Mesenchymal stem cell (in vitro differentiated cells and primary cell): ENCODE measurements at regions not wholly inside any gene's neighbourhood (a gene's known extent, or its start where the extent isn't known, plus 50 kb on each side); places are given as distances from the start of the nearest gene placed in this dataset.

Experiments used
- DNase-seq: peaks from one replicate; pipeline ENCODE4 v3.0.0-alpha.2; 2013
- H2AFZ ChIP-seq: one replicate; pipeline ENCODE4 v1.6.1; 2013; ENCODE audit warnings: low read depth, mild to moderate bottlenecking, control low read depth, inconsistent platforms, low read length, moderate library complexity
- H2AK5ac ChIP-seq: 2 replicates; pipeline ENCODE4 v1.6.1; 2013; ENCODE audit warnings: low read length, moderate library complexity, mild to moderate bottlenecking, inconsistent platforms; ENCODE audit not compliant: severe bottlenecking
- H2BK120ac ChIP-seq: one replicate; pipeline ENCODE4 v1.6.1; 2013; ENCODE audit warnings: low read depth, mild to moderate bottlenecking, inconsistent platforms, low read length, moderate library complexity
- H2BK12ac ChIP-seq, 2 experiments: one replicate each; pipeline ENCODE4 v1.6.1; 2013; ENCODE audit warnings: inconsistent platforms in 2 of 2, low read length in 2 of 2, mild to moderate bottlenecking in 2 of 2, moderate library complexity in 2 of 2, control low read depth in 1 of 2
- H2BK15ac ChIP-seq: one replicate; pipeline ENCODE4 v1.6.1; 2013; ENCODE audit warnings: mild to moderate bottlenecking, low read depth, inconsistent platforms; ENCODE audit not compliant: poor library complexity, severe bottlenecking
- H2BK5ac ChIP-seq: 2 replicates; pipeline ENCODE4 v1.6.1; 2013; ENCODE audit warnings: low read depth, mild to moderate bottlenecking, low read length, control low read depth, inconsistent platforms; ENCODE audit not compliant: poor library complexity, severe bottlenecking
- H3K14ac ChIP-seq, 2 experiments: one replicate each; pipeline ENCODE4 v1.6.1; 2013; ENCODE audit warnings: inconsistent platforms in 2 of 2, low read length in 2 of 2, control low read depth in 1 of 2, mild to moderate bottlenecking in 1 of 2, moderate library complexity in 1 of 2
- H3K18ac ChIP-seq, 2 experiments: one replicate each; pipeline ENCODE4 v1.6.1; 2013; ENCODE audit warnings: inconsistent platforms in 2 of 2, low read length in 2 of 2, control low read depth in 1 of 2, low read depth in 1 of 2, mild to moderate bottlenecking in 1 of 2
- H3K23ac ChIP-seq, 2 experiments: one replicate each; pipeline ENCODE4 v1.6.1; 2013; ENCODE audit warnings: inconsistent platforms in 2 of 2, low read length in 2 of 2, mild to moderate bottlenecking in 2 of 2, moderate library complexity in 2 of 2, control low read depth in 1 of 2
- H3K27ac ChIP-seq: 2 replicates; pipeline ENCODE4 v1.5.1; 2013; ENCODE audit warnings: mild to moderate bottlenecking, moderate library complexity, low read length, control low read depth, inconsistent platforms; ENCODE audit not compliant: poor library complexity, severe bottlenecking
- H3K27me3 ChIP-seq, 2 experiments: 2 replicates each; pipeline versions ENCODE4 v1.6.1 to v1.7.0; 2013; ENCODE audit warnings: low read length in 2 of 2, mild to moderate bottlenecking in 2 of 2, moderate library complexity in 2 of 2, control low read depth in 1 of 2, inconsistent platforms in 1 of 2; ENCODE audit not compliant: control insufficient read depth in 1 of 2, insufficient read depth in 1 of 2
- H3K36me3 ChIP-seq, 2 experiments: 2 replicates each; pipeline versions ENCODE4 v1.6.1 to v1.7.0; 2013; ENCODE audit warnings: low read length in 2 of 2, control low read depth in 1 of 2, inconsistent platforms in 1 of 2, low read depth in 1 of 2, mild to moderate bottlenecking in 1 of 2; ENCODE audit not compliant: insufficient read depth in 2 of 2, control insufficient read depth in 1 of 2
- H3K4ac ChIP-seq, 2 experiments: one replicate each; pipeline ENCODE4 v1.6.1; 2013; ENCODE audit warnings: inconsistent platforms in 2 of 2, low read length in 2 of 2, mild to moderate bottlenecking in 2 of 2, moderate library complexity in 2 of 2, control low read depth in 1 of 2, low read depth in 1 of 2
- H3K4me1 ChIP-seq: 2 replicates; pipeline ENCODE4 v1.6.1; 2013; ENCODE audit warnings: low read depth, low read length, control low read depth; ENCODE audit not compliant: control insufficient read depth, insufficient read depth
- H3K4me2 ChIP-seq: 2 replicates; pipeline ENCODE4 v1.6.1; 2013; ENCODE audit warnings: low read length, mild to moderate bottlenecking, inconsistent platforms; ENCODE audit not compliant: poor library complexity, severe bottlenecking
- H3K4me3 ChIP-seq, 2 experiments: 2 replicates each; pipeline versions ENCODE4 v1.5.1 to v1.7.0; 2013; ENCODE audit warnings: low read length in 2 of 2, mild to moderate bottlenecking in 2 of 2, control low read depth in 1 of 2, low read depth in 1 of 2; ENCODE audit not compliant: insufficient read depth in 1 of 2
- H3K79me1 ChIP-seq: replicated peaks from 2 replicates; pipeline ENCODE4 v1.6.1; 2013; ENCODE audit warnings: mild to moderate bottlenecking, control low read depth, low read length, inconsistent platforms; ENCODE audit not compliant: poor library complexity, severe bottlenecking
- H3K9ac ChIP-seq: 2 replicates; pipeline ENCODE4 v1.7.0; 2013; ENCODE audit warnings: mild to moderate bottlenecking, low read length, moderate library complexity
- H3K9me3 ChIP-seq: 2 replicates; pipeline ENCODE4 v1.7.0; 2013; ENCODE audit warnings: mild to moderate bottlenecking, low read length; ENCODE audit not compliant: control insufficient read depth
- H4K8ac ChIP-seq: one replicate; pipeline ENCODE4 v1.6.1; 2013; ENCODE audit warnings: inconsistent platforms, mild to moderate bottlenecking, low read length, moderate library complexity
- H4K91ac ChIP-seq: one replicate; pipeline ENCODE4 v1.6.1; 2013; ENCODE audit warnings: mild to moderate bottlenecking, low read length, inconsistent platforms
- WGBS: methylation state at CpG from one replicate; pipeline ENCODE4 v1.1.7; 2013; ENCODE audit warnings: mixed read lengths; 5-methylcytosine and 5-hydroxymethylcytosine counted together

DNA sequence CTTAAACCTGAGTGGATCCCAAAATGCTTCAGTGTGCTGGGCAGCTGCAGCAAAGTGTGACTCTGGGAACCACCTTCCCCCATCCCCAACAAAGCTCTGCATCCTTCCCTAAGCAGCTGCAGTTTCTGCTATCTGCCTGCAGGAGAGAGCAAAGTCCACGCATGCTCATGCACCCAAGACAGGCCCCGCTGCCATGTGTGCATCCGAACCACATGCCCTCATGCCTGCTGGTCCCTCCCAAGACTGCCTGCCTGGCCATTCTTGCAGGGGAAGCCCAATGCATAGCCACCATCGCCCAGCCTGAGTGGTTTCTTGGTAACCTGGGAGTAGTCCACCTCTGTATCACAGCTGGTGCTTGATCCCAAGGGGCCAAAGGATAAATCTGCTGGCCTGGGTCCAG lies 94.3 kb upstream of the OLIG3 start:
- Histone ChIP-seq H2BK5ac (no peak overlapping the region), H3K4me2 (no peak overlapping the region), H3K27me3 (no peaks in the 10 kb centered on the region), H3K18ac (no peak overlapping the region), H2AK5ac (no peak overlapping the region), H2BK120ac (no peak overlapping the region), H3K4me1 (no peaks in the 10 kb centered on the region), H3K9me3 (peaks cover 35% of the 10 kb centered on the region), H3K36me3 (no peaks in the 10 kb centered on the region), H4K8ac (no peak overlapping the region), H2AFZ (no peak overlapping the region), H3K79me1 (no peaks in the 10 kb centered on the region), H3K14ac (no peak overlapping the region), H3K4ac (no peak overlapping the region), H2BK15ac (no peak overlapping the region), H3K27ac (no peak overlapping the region), H3K4me3 (no peak overlapping the region), H3K23ac (no peak overlapping the region), H3K9ac (no peak overlapping the region), H2BK12ac (no peak overlapping the region), H4K91ac (no peak overlapping the region)
- no peak for DNase-seq
- WGBS, result 70% methylated on average over 4 of the region's 4 CpGs

DNA sequence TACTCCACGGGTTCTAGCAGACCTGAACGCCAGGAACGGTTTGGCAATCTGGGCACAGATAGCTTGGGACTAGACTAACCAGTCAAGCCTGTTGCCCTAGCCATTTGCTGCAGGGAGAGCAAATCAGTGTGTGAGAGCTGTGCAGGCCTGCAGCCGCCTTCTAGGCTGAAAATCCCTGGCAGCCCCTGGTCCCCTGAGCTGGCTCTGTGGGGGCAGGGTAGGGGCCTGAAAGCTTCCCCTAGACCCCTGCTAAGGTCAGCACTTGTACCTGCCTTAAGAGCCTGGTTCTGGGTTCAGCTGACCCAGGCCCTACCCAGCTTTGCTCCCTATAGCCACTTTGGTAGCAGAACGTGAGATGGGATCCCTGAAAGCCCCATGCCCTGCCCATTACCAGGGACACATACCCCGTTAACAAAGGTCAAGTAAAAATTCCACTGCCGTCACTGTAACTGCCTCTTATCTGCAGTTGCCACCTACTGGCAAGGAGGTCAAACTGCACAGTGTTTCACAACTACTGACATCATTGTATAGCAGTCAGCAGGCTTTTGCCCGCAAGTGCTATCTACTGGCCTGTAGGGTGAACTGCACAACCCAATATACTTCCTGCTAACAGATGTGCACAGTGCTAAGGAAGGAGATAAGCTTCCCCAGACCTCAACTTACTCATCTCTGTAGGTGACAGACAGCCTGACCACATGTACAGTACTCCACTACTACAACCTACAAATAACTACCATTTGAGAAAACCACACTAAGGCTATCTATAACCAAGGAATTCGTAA lies 95.1 kb upstream of the OLIG3 start:
- Histone ChIP-seq H4K8ac (no peak overlapping the region), H3K36me3 (no peaks in the 10 kb centered on the region), H3K27ac (no peak overlapping the region), H2BK15ac (no peak overlapping the region), H2BK5ac (no peak overlapping the region), H4K91ac (no peak overlapping the region), H2AFZ (no peak overlapping the region), H3K23ac (no peak overlapping the region), H3K14ac (no peak overlapping the region), H2AK5ac (no peak overlapping the region), H3K4me1 (no peaks in the 10 kb centered on the region), H3K4ac (no peak overlapping the region), H2BK120ac (no peak overlapping the region), H3K27me3 (no peaks in the 10 kb centered on the region), H3K4me3 (no peak overlapping the region), H2BK12ac (no peak overlapping the region), H3K9ac (no peak overlapping the region), H3K79me1 (no peaks in the 10 kb centered on the region), H3K4me2 (no peak overlapping the region), H3K18ac (no peak overlapping the region), H3K9me3 (peaks cover 28% of the 10 kb centered on the region)
- 66% methylated on average over 9 of the region's 9 CpGs for WGBS
- peak; percentile 43 for DNase-seq

DNA sequence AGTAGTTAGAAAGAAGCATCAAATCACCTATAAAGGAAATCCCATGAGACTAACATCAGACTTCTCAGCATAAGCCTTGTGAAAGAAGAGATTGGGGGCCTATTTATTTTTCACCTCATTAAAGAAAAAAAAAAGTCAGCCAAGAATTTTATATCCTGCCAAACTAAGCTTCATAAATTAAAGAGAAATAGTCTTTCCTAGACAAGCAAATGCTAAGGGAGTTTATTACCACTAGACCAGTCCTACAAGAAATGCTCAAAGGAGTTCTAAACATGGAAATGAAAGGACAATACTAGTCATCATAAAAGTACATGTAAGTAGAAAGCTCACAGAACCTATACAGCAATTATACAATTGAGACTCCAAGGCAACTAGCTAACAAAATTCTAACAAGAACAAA lies 96.5 kb upstream of the OLIG3 start:
- Histone ChIP-seq H2AK5ac (no peak overlapping the region), H3K4me3 (no peak overlapping the region), H2BK12ac (no peak overlapping the region), H3K23ac (no peak overlapping the region), H3K4me2 (no peak overlapping the region), H3K9me3 (peaks cover 33% of the 10 kb centered on the region), H3K9ac (no peak overlapping the region), H4K91ac (no peak overlapping the region), H3K4me1 (no peaks in the 10 kb centered on the region), H4K8ac (no peak overlapping the region), H3K27ac (no peak overlapping the region), H3K27me3 (no peaks in the 10 kb centered on the region), H3K14ac (no peak overlapping the region), H3K79me1 (no peaks in the 10 kb centered on the region), H2AFZ (no peak overlapping the region), H2BK120ac (no peak overlapping the region), H3K18ac (no peak overlapping the region), H2BK15ac (no peak overlapping the region), H3K36me3 (no peaks in the 10 kb centered on the region), H2BK5ac (no peak overlapping the region), H3K4ac (no peak overlapping the region)
- no peak for DNase-seq

DNA sequence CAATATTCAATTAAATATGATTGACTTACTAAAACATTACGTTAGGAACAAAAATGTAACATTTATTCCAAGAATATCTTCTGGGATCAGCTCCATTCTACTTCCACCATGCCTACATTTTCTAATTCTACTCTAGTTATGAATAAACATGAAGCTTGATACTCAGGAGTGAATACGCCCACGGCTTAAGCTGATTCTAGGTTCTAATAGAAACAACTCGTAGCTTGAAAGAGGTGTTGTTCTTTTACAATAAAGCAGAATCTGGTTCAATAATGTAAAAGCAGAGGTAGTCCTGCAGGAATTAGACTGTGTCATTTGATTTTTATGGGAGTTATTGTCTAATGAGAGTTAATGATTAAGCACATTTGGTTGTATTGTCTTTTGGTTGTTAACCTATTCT lies 107.3 kb upstream of the OLIG3 start:
- Histone ChIP-seq H2BK12ac (no peak overlapping the region), H3K27me3 (peaks cover 25 to 51% of the 10 kb centered on the region in 2 experiments), H2AFZ (no peak overlapping the region), H2BK5ac (no peak overlapping the region), H3K79me1 (no peaks in the 10 kb centered on the region), H3K23ac (no peak overlapping the region), H3K4me3 (no peak overlapping the region), H4K91ac (no peak overlapping the region), H3K4me2 (no peak overlapping the region), H2BK120ac (no peak overlapping the region), H3K14ac (no peak overlapping the region), H3K9me3 (peaks cover 5% of the 10 kb centered on the region), H3K36me3 (no peaks in the 10 kb centered on the region), H3K9ac (no peak overlapping the region), H2AK5ac (no peak overlapping the region), H3K4ac (no peak overlapping the region), H3K4me1 (no peaks in the 10 kb centered on the region), H3K27ac (no peak overlapping the region), H2BK15ac (no peak overlapping the region), H4K8ac (no peak overlapping the region), H3K18ac (no peak overlapping the region)
- no peak for DNase-seq
- WGBS, result 85% methylated on average over 4 of the region's 4 CpGs
